NCI-H69 (cell line): ENCODE measurements at regions not wholly inside any gene's neighbourhood (a gene's known extent, or its start where the extent isn't known, plus 50 kb on each side); places are given as distances from the start of the nearest gene placed in this dataset.

ENCODE experiments used
- DNase-seq: peaks from one replicate; lab custom pipeline; 2025; lab: John Stamatoyannopoulos, UW

- DNase-seq = no peak
Observed at GRCh38 chr2:122179492-122180165, 424.2 kb downstream of the TSN start.

GRCh38 chr2:122180972-122181371 lies 425.5 kb downstream of the TSN start:
- DNase-seq = no peak

GRCh38 chr2:122182616-122183355 lies 427.3 kb downstream of the TSN start:
- DNase-seq = no peak

GRCh38 chr2:122183890-122184289 lies 428.4 kb downstream of the TSN start:
- DNase-seq = no peak

GRCh38 chr2:122186761-122187222 lies 431.3 kb downstream of the TSN start:
- no peak for DNase-seq

GRCh38 chr2:122191331-122191730 lies 435.9 kb downstream of the TSN start:
- DNase-seq = peak; percentile 6

- DNase-seq = no peak
Observed at GRCh38 chr2:122193622-122194021, 438.2 kb downstream of the TSN start.

- DNase-seq = no peak
Observed at GRCh38 chr2:122194546-122194945, 439.1 kb downstream of the TSN start.

GRCh38 chr2:122203523-122203922 lies 448.1 kb downstream of the TSN start:
- DNase-seq = peak; percentile 48

GRCh38 chr2:122205641-122206040 lies 450.2 kb downstream of the TSN start:
- no peak for DNase-seq

- no peak for DNase-seq
Observed at GRCh38 chr2:122206101-122206500, 450.6 kb downstream of the TSN start.

GRCh38 chr2:122209377-122209776 lies 453.9 kb downstream of the TSN start:
- DNase-seq = no peak

- no peak for DNase-seq
Observed at GRCh38 chr2:122210065-122210464, 454.6 kb downstream of the TSN start.

- DNase-seq = no peak
Observed at GRCh38 chr2:122210898-122211856, 455.7 kb downstream of the TSN start.

GRCh38 chr2:122213312-122213711 lies 457.9 kb downstream of the TSN start:
- no peak for DNase-seq

GRCh38 chr2:122216071-122216470 lies 460.6 kb downstream of the TSN start:
- DNase-seq = no peak

GRCh38 chr2:122216901-122217300 lies 461.4 kb downstream of the TSN start:
- DNase-seq = no peak

- peak; percentile 1 for DNase-seq
Observed at GRCh38 chr2:122218596-122218995, 463.1 kb downstream of the TSN start.

- DNase-seq = no peak
Observed at GRCh38 chr2:122219504-122219903, 464.1 kb downstream of the TSN start.

GRCh38 chr2:122221665-122222064 lies 466.2 kb downstream of the TSN start:
- DNase-seq = no peak

GRCh38 chr2:122231296-122231695 lies 475.8 kb downstream of the TSN start:
- no peak for DNase-seq

GRCh38 chr2:122233372-122233771 lies 477.9 kb downstream of the TSN start:
- DNase-seq = no peak
